ENCODE measurements at regions not wholly inside any gene's neighbourhood (a gene's known extent, or its start where the extent isn't known, plus 50 kb on each side); places are given as distances from the start of the nearest gene placed in this dataset.

- Histone ChIP-seq H3K36me3 (ENCODE audit: insufficient read depth, low read length) (no peaks in the 10 kb centered on the region), H4K20me1 (ENCODE audit: insufficient read depth, low read depth, low read length) (no peaks in the 10 kb centered on the region), H3K4me1 (ENCODE audit: low read length) (no peaks in the 10 kb centered on the region), H2AFZ (ENCODE audit: low read length) (no peak overlapping the region), H3K4me2 (ENCODE audit: low read depth, low read length, poor library complexity, severe bottlenecking) (no peak overlapping the region), H3K79me2 (ENCODE audit: low read length) (no peaks in the 10 kb centered on the region), H3K9me2 (replicated peaks; ENCODE audit: insufficient read depth, low read length) (no peaks in the 10 kb centered on the region), H3K27ac (ENCODE audit: low read length) (no peak overlapping the region), H3K27me3 (ENCODE audit: low read length) (no peaks in the 10 kb centered on the region), H3K9me3 (ENCODE audit: low read length) (0 out of 2 replicates have a peak, but pooled peaks cover 4% of the 10 kb centered on the region), H3K4me3 (ENCODE audit: low read length) (no peak overlapping the region), H3K9ac (ENCODE audit: low read length) (no peak overlapping the region)
- no peak for DNase-seq
Observed at GRCh38 chrX:124818764-124819163, 472.4 kb downstream of the SH2D1A start.

GRCh38 chrX:124820738-124821137 is 474.4 kb downstream of the SH2D1A start:
- Histone ChIP-seq H2AFZ (ENCODE audit: low read length) (no peak overlapping the region), H3K36me3 (ENCODE audit: insufficient read depth, low read length) (no peaks in the 10 kb centered on the region), H3K4me2 (ENCODE audit: low read depth, low read length, poor library complexity, severe bottlenecking) (no peak overlapping the region), H3K9ac (ENCODE audit: low read length) (no peak overlapping the region), H3K79me2 (ENCODE audit: low read length) (no peaks in the 10 kb centered on the region), H3K27me3 (ENCODE audit: low read length) (no peaks in the 10 kb centered on the region), H3K9me3 (ENCODE audit: low read length) (no peaks in the 10 kb centered on the region), H3K4me3 (ENCODE audit: low read length) (no peak overlapping the region), H4K20me1 (ENCODE audit: insufficient read depth, low read depth, low read length) (no peaks in the 10 kb centered on the region), H3K27ac (ENCODE audit: low read length) (no peak overlapping the region), H3K9me2 (replicated peaks; ENCODE audit: insufficient read depth, low read length) (no peaks in the 10 kb centered on the region), H3K4me1 (ENCODE audit: low read length) (no peaks in the 10 kb centered on the region)
- no peak for DNase-seq

GRCh38 chrX:124827258-124827845 is 481.0 kb downstream of the SH2D1A start:
- no peaks in the 10 kb centered on the region for H3K9me2 ChIP-seq (replicated peaks; ENCODE audit: insufficient read depth, low read length)
- DNase-seq, result no peak
- no peak overlapping the region for H3K9ac ChIP-seq (ENCODE audit: low read length)
- no peaks in the 10 kb centered on the region for H3K36me3 ChIP-seq (ENCODE audit: insufficient read depth, low read length)
- H3K27me3 ChIP-seq (ENCODE audit: low read length), result no peaks in the 10 kb centered on the region
- no peak overlapping the region for H2AFZ ChIP-seq (ENCODE audit: low read length)
- H3K4me3 ChIP-seq (ENCODE audit: low read length), result no peak overlapping the region
- no peak overlapping the region for H3K27ac ChIP-seq (ENCODE audit: low read length)
- H3K79me2 ChIP-seq (ENCODE audit: low read length), result no peaks in the 10 kb centered on the region
- H3K4me2 ChIP-seq (ENCODE audit: low read depth, low read length, poor library complexity, severe bottlenecking), result no peak overlapping the region
- no peaks in the 10 kb centered on the region for H4K20me1 ChIP-seq (ENCODE audit: insufficient read depth, low read depth, low read length)
- no peaks in the 10 kb centered on the region for H3K9me3 ChIP-seq (ENCODE audit: low read length)
- peaks cover 6% of the 10 kb centered on the region for H3K4me1 ChIP-seq (ENCODE audit: low read length)

- H3K27ac ChIP-seq (ENCODE audit: low read length), result no peak overlapping the region
- H3K4me1 ChIP-seq (ENCODE audit: low read length), result peaks cover 6% of the 10 kb centered on the region
- no peak overlapping the region for H3K4me3 ChIP-seq (ENCODE audit: low read length)
- no peaks in the 10 kb centered on the region for H4K20me1 ChIP-seq (ENCODE audit: insufficient read depth, low read depth, low read length)
- no peak overlapping the region for H3K4me2 ChIP-seq (ENCODE audit: low read depth, low read length, poor library complexity, severe bottlenecking)
- H3K9me2 ChIP-seq (replicated peaks; ENCODE audit: insufficient read depth, low read length), result no peaks in the 10 kb centered on the region
- H3K9ac ChIP-seq (ENCODE audit: low read length), result no peak overlapping the region
- H3K36me3 ChIP-seq (ENCODE audit: insufficient read depth, low read length), result no peaks in the 10 kb centered on the region
- peak; percentile 48 for DNase-seq
- no peaks in the 10 kb centered on the region for H3K79me2 ChIP-seq (ENCODE audit: low read length)
- H3K27me3 ChIP-seq (ENCODE audit: low read length), result no peaks in the 10 kb centered on the region
- H2AFZ ChIP-seq (ENCODE audit: low read length), result no peak overlapping the region
- H3K9me3 ChIP-seq (ENCODE audit: low read length), result no peaks in the 10 kb centered on the region
Observed at GRCh38 chrX:124829930-124830329, 483.6 kb downstream of the SH2D1A start.

- Histone ChIP-seq H3K9me3 (ENCODE audit: low read length) (no peaks in the 10 kb centered on the region), H3K79me2 (ENCODE audit: low read length) (no peaks in the 10 kb centered on the region), H3K9ac (ENCODE audit: low read length) (no peak overlapping the region), H3K4me2 (ENCODE audit: low read depth, low read length, poor library complexity, severe bottlenecking) (no peak overlapping the region), H3K27ac (ENCODE audit: low read length) (no peak overlapping the region), H4K20me1 (ENCODE audit: insufficient read depth, low read depth, low read length) (no peaks in the 10 kb centered on the region), H3K4me3 (ENCODE audit: low read length) (no peak overlapping the region), H3K4me1 (ENCODE audit: low read length) (no peaks in the 10 kb centered on the region), H3K27me3 (ENCODE audit: low read length) (no peaks in the 10 kb centered on the region), H3K36me3 (ENCODE audit: insufficient read depth, low read length) (no peaks in the 10 kb centered on the region), H2AFZ (ENCODE audit: low read length) (no peak overlapping the region), H3K9me2 (replicated peaks; ENCODE audit: insufficient read depth, low read length) (no peaks in the 10 kb centered on the region)
- DNase-seq, result no peak
Observed at GRCh38 chrX:124836786-124837185, 482.9 kb upstream of the TEX13C start.

- no peaks in the 10 kb centered on the region for H3K9me3 ChIP-seq (ENCODE audit: low read length)
- no peak overlapping the region for H3K4me2 ChIP-seq (ENCODE audit: low read depth, low read length, poor library complexity, severe bottlenecking)
- no peak overlapping the region for H3K4me3 ChIP-seq (ENCODE audit: low read length)
- no peak for DNase-seq
- no peak overlapping the region for H2AFZ ChIP-seq (ENCODE audit: low read length)
- H3K79me2 ChIP-seq (ENCODE audit: low read length), result no peaks in the 10 kb centered on the region
- no peaks in the 10 kb centered on the region for H3K36me3 ChIP-seq (ENCODE audit: insufficient read depth, low read length)
- H3K27ac ChIP-seq (ENCODE audit: low read length), result no peak overlapping the region
- no peaks in the 10 kb centered on the region for H4K20me1 ChIP-seq (ENCODE audit: insufficient read depth, low read depth, low read length)
- H3K9me2 ChIP-seq (replicated peaks; ENCODE audit: insufficient read depth, low read length), result no peaks in the 10 kb centered on the region
- H3K4me1 ChIP-seq (ENCODE audit: low read length), result no peaks in the 10 kb centered on the region
- no peaks in the 10 kb centered on the region for H3K27me3 ChIP-seq (ENCODE audit: low read length)
- H3K9ac ChIP-seq (ENCODE audit: low read length), result no peak overlapping the region
Observed at GRCh38 chrX:124842205-124842604, 477.5 kb upstream of the TEX13C start.

GRCh38 chrX:124860736-124861135 is 458.9 kb upstream of the TEX13C start:
- Histone ChIP-seq H3K4me3 (ENCODE audit: low read length) (no peak overlapping the region), H3K27ac (ENCODE audit: low read length) (no peak overlapping the region), H3K27me3 (ENCODE audit: low read length) (no peaks in the 10 kb centered on the region), H3K9ac (ENCODE audit: low read length) (no peak overlapping the region), H3K79me2 (ENCODE audit: low read length) (no peaks in the 10 kb centered on the region), H2AFZ (ENCODE audit: low read length) (no peak overlapping the region), H4K20me1 (ENCODE audit: insufficient read depth, low read depth, low read length) (no peaks in the 10 kb centered on the region), H3K4me1 (ENCODE audit: low read length) (no peaks in the 10 kb centered on the region), H3K36me3 (ENCODE audit: insufficient read depth, low read length) (no peaks in the 10 kb centered on the region), H3K9me3 (ENCODE audit: low read length) (no peaks in the 10 kb centered on the region), H3K4me2 (ENCODE audit: low read depth, low read length, poor library complexity, severe bottlenecking) (no peak overlapping the region), H3K9me2 (replicated peaks; ENCODE audit: insufficient read depth, low read length) (no peaks in the 10 kb centered on the region)
- no peak for DNase-seq

GRCh38 chrX:124862301-124862700 is 457.4 kb upstream of the TEX13C start:
- no peak for DNase-seq
- Histone ChIP-seq H3K4me3 (ENCODE audit: low read length) (no peak overlapping the region), H3K79me2 (ENCODE audit: low read length) (no peaks in the 10 kb centered on the region), H3K4me1 (ENCODE audit: low read length) (no peaks in the 10 kb centered on the region), H4K20me1 (ENCODE audit: insufficient read depth, low read depth, low read length) (no peaks in the 10 kb centered on the region), H3K4me2 (ENCODE audit: low read depth, low read length, poor library complexity, severe bottlenecking) (no peak overlapping the region), H3K9ac (ENCODE audit: low read length) (no peak overlapping the region), H3K9me2 (replicated peaks; ENCODE audit: insufficient read depth, low read length) (no peaks in the 10 kb centered on the region), H3K36me3 (ENCODE audit: insufficient read depth, low read length) (no peaks in the 10 kb centered on the region), H3K27me3 (ENCODE audit: low read length) (no peaks in the 10 kb centered on the region), H2AFZ (ENCODE audit: low read length) (no peak overlapping the region), H3K27ac (ENCODE audit: low read length) (no peak overlapping the region), H3K9me3 (ENCODE audit: low read length) (0 out of 2 replicates have a peak, but pooled peaks cover 3% of the 10 kb centered on the region)

GRCh38 chrX:124863303-124863702 is 456.4 kb upstream of the TEX13C start:
- H3K36me3 ChIP-seq (ENCODE audit: insufficient read depth, low read length), result no peaks in the 10 kb centered on the region

More at GRCh38 chrX:124863303-124863702, 456.4 kb upstream of the TEX13C start:
- H3K9me2 ChIP-seq (replicated peaks; ENCODE audit: insufficient read depth, low read length), result no peaks in the 10 kb centered on the region
- no peak overlapping the region for H2AFZ ChIP-seq (ENCODE audit: low read length)
- H3K79me2 ChIP-seq (ENCODE audit: low read length), result no peaks in the 10 kb centered on the region
- no peaks in the 10 kb centered on the region for H3K4me1 ChIP-seq (ENCODE audit: low read length)
- no peak overlapping the region for H3K9ac ChIP-seq (ENCODE audit: low read length)
- H3K27me3 ChIP-seq (ENCODE audit: low read length), result no peaks in the 10 kb centered on the region
- DNase-seq, result peak; percentile 47
- H3K27ac ChIP-seq (ENCODE audit: low read length), result no peak overlapping the region
- no peaks in the 10 kb centered on the region for H4K20me1 ChIP-seq (ENCODE audit: insufficient read depth, low read depth, low read length)
- no peak overlapping the region for H3K4me3 ChIP-seq (ENCODE audit: low read length)
- H3K4me2 ChIP-seq (ENCODE audit: low read depth, low read length, poor library complexity, severe bottlenecking), result no peak overlapping the region
- H3K9me3 ChIP-seq (ENCODE audit: low read length), result 0 out of 2 replicates have a peak, but pooled peaks cover 4% of the 10 kb centered on the region
